ENCODE measurements at regions not wholly inside any gene's neighbourhood (a gene's known extent, or its start where the extent isn't known, plus 50 kb on each side); places are given as distances from the start of the nearest gene placed in this dataset.
"Not testable (repeated sequence)": the region's sequence is repeated elsewhere in the genome, so short reads cannot be mapped to it uniquely, and the experiment has no call there.

DNA sequence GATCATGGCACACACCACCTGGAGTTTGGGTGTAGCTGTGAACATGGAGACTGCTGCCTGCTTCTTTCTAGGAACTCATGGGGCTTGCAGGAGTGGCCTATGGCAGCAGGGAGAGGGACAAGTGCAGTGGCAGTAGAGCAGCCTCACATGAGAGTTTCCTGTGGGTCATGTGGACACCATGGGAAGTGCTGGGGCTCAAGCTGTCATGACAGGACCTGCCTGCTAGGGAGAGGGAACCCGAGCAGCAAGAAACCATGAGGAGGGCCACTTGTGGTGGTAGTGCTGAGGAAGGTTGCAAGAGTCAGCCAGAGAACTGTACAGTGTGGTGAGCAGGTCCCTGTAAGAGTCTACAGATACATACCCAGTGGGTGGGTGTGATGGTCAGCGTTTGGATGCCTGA is 73.8 kb upstream of the MRPS22 start:
- Mint-ChIP-seq H3K9me3 (peaks cover 3% of the 10 kb centered on the region), H3K36me3 (ENCODE audit: low read depth) (no peaks in the 10 kb centered on the region), H3K4me3 (no peak overlapping the region), H3K27ac (ENCODE audit: unreplicated experiment) (no peak overlapping the region), H3K27me3 (ENCODE audit: low read depth) (peaks cover 8% of the 10 kb centered on the region), H3K4me1 (peaks cover 5% of the 10 kb centered on the region)
- no peak for TF ChIP-seq CTCF (conservative IDR thresholded peaks at IDR 0.05)
- DNase-seq (ENCODE audit: low read depth, low spot score), result no peak

DNA sequence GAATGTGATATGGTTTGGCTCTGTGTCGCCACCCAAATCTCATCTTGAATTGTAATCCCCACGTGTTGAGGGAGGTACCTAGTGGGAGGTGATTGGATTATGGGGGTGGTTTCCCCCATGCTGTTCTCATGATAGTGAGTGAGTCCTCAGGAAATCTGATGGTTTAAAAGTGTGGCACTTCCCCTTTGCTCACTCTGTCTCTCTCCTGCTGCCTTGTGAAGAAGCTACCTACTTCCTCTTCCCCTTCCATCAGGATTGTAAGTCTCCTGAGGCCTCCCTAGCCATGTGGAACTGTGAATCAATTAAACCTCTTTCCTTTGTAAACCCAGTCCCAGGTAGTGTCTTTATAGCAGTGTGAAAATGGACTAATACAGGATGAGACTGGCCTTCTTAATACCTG is 73.2 kb upstream of the MRPS22 start:
- H3K9me3 Mint-ChIP-seq; H3K4me3 Mint-ChIP-seq; H3K36me3 Mint-ChIP-seq (ENCODE audit: low read depth); H3K27me3 Mint-ChIP-seq (ENCODE audit: low read depth); H3K4me1 Mint-ChIP-seq; H3K27ac Mint-ChIP-seq (ENCODE audit: unreplicated experiment); DNase-seq (ENCODE audit: low read depth, low spot score): not testable (repeated sequence)

- Mint-ChIP-seq H3K4me3 (no peak overlapping the region), H3K36me3 (ENCODE audit: low read depth) (no peaks in the 10 kb centered on the region), H3K27me3 (ENCODE audit: low read depth) (peaks cover 24% of the 10 kb centered on the region), H3K9me3 (no peaks in the 10 kb centered on the region), H3K27ac (ENCODE audit: unreplicated experiment) (no peak overlapping the region), H3K4me1 (peaks cover 6% of the 10 kb centered on the region)
- DNase-seq (ENCODE audit: low read depth, low spot score), result no peak
- no peak for TF ChIP-seq CTCF (conservative IDR thresholded peaks at IDR 0.05)
Measured at GRCh38 chr3:139280027-139280671, 63.7 kb upstream of the MRPS22 start.

- Mint-ChIP-seq H3K27ac (ENCODE audit: unreplicated experiment) (no peak overlapping the region), H3K27me3 (ENCODE audit: low read depth) (peaks cover 24% of the 10 kb centered on the region), H3K4me3 (no peak overlapping the region), H3K4me1 (peaks cover 6% of the 10 kb centered on the region), H3K9me3 (no peaks in the 10 kb centered on the region), H3K36me3 (ENCODE audit: low read depth) (no peaks in the 10 kb centered on the region)
- DNase-seq (ENCODE audit: low read depth, low spot score), result no peak
- TF ChIP-seq CTCF (conservative IDR thresholded peaks at IDR 0.05), result no peak
Measured at GRCh38 chr3:139281096-139281495, 62.7 kb upstream of the MRPS22 start.

DNA sequence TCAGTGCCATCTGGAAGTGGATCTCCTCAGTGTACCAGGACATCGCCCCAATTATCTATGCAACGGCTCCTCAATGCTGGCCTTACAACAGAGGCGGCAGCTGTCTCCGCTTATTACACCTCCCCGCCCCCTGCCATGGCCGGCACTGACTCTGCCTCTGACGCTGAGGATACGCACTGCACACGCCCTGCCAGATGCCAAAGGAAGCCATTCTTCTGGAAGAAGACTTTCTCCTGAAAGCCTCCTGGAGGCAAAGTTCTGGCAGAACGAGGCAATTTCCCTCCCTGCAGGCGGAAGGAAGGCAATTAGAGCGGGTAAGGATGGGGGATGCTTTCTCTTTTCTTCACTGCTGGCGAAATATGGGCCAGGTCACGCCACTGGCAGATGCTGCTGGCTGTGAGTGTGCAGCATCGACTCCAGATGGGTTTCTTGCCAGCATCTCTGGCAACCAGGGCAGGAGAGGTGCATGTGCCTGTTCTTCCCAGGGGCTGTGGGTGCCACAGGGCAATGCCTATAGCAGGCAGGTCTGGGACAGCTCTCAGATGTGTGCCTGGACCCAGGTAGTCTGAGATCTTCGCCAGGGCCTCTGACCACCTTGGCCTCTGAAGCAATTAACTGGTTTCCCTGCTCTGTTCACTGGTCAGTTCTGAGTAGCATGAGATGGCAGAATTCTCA is 62.2 kb upstream of the MRPS22 start:
- H3K27me3 Mint-ChIP-seq (ENCODE audit: low read depth), result peaks cover 24% of the 10 kb centered on the region
- DNase-seq (ENCODE audit: low read depth, low spot score), result no peak
- no peaks in the 10 kb centered on the region for H3K9me3 Mint-ChIP-seq
- no peaks in the 10 kb centered on the region for H3K36me3 Mint-ChIP-seq (ENCODE audit: low read depth)
- no peak overlapping the region for H3K27ac Mint-ChIP-seq (ENCODE audit: unreplicated experiment)
- H3K4me1 Mint-ChIP-seq, result peaks cover 6% of the 10 kb centered on the region
- TF ChIP-seq CTCF (conservative IDR thresholded peaks at IDR 0.05), result no peak
- H3K4me3 Mint-ChIP-seq, result no peak overlapping the region

DNA sequence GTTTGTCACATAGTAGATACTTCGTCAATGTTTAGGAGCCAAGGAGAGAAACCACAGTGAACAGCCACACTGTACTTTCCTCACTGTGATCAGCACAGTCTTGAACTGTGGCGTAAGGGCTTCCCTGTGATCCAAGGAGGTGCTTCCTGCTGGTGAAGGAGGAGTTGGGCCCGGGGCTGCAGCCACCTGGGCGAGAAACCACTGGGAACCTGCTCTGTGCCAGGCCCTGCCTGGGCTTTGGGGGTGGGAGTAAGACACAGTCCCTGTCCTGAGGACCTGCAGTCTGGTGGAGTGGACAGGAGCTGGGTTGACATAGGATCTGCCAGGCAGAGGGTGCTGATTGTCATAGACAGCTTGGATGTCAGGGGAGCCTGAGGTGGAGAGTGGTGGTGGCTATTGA is 60.5 kb upstream of the MRPS22 start:
- Mint-ChIP-seq H3K4me3 (no peak overlapping the region), H3K27ac (ENCODE audit: unreplicated experiment) (peak overlapping the region; percentile 24), H3K9me3 (no peaks in the 10 kb centered on the region), H3K27me3 (ENCODE audit: low read depth) (peaks cover 22% of the 10 kb centered on the region), H3K4me1 (peaks cover 6% of the 10 kb centered on the region), H3K36me3 (ENCODE audit: low read depth) (no peaks in the 10 kb centered on the region)
- DNase-seq (ENCODE audit: low read depth, low spot score), result no peak
- TF ChIP-seq CTCF (conservative IDR thresholded peaks at IDR 0.05), result no peak

Data from neural crest cell (in vitro differentiated cells).